Esophagus (tissue), 2 donors: ENCODE measurements at regions not wholly inside any gene's neighbourhood (a gene's known extent, or its start where the extent isn't known, plus 50 kb on each side); places are given as distances from the start of the nearest gene placed in this dataset.

Source experiments
- H3K27ac ChIP-seq, 2 donors: one replicate each; pipeline ENCODE4 v1.5.1; 2013; ENCODE audit warnings: low read depth in 2 of 2, mild to moderate bottlenecking in 2 of 2, inconsistent platforms in 1 of 2, low read length in 1 of 2, moderate library complexity in 1 of 2
- H3K27me3 ChIP-seq, 2 donors: one replicate each; pipeline ENCODE4 v1.6.1; 2013; ENCODE audit warnings: low read length in 2 of 2, control low read depth in 1 of 2, mild to moderate bottlenecking in 1 of 2; ENCODE audit not compliant: insufficient read depth in 2 of 2, control insufficient read depth in 1 of 2
- H3K36me3 ChIP-seq, 2 donors: one replicate each; pipeline ENCODE4 v1.6.1; 2013; ENCODE audit warnings: low read length in 1 of 2; ENCODE audit not compliant: control insufficient read depth in 2 of 2, insufficient read depth in 2 of 2
- H3K4me1 ChIP-seq, 2 donors: one replicate each; pipeline ENCODE4 v1.6.1; 2013; ENCODE audit warnings: low read length in 1 of 2; ENCODE audit not compliant: control insufficient read depth in 2 of 2, insufficient read depth in 2 of 2
- H3K4me3 ChIP-seq, 2 donors: one replicate each; pipeline ENCODE4 v1.5.1; 2013; ENCODE audit warnings: low read length in 2 of 2, mild to moderate bottlenecking in 2 of 2, low read depth in 1 of 2, moderate library complexity in 1 of 2
- H3K9me3 ChIP-seq, 2 donors: one replicate each; pipeline ENCODE4 v1.6.1; 2013; ENCODE audit warnings: mild to moderate bottlenecking in 2 of 2, low read depth in 1 of 2, low read length in 1 of 2, moderate library complexity in 1 of 2; ENCODE audit not compliant: control insufficient read depth in 2 of 2, insufficient read depth in 1 of 2
- WGBS, 2 donors: extraction: QIAGEN DNeasy Blood & Tissue Kit; methylation state at CpG; one replicate each; pipeline ENCODE4 v1.1.7; 2013; 5-methylcytosine and 5-hydroxymethylcytosine counted together
- donor health status: healthy with polysubstance abuse.
- donor health status: Bipolar disorder and iron deficiency.

GRCh38 chr14:101282418-101282817 is 278.9 kb upstream of the DIO3 start:
- Histone ChIP-seq H3K4me1 (no peaks in the 10 kb centered on the region), H3K36me3 (no peaks in the 10 kb centered on the region), H3K9me3 (no peaks in the 10 kb centered on the region), H3K27ac (no peak overlapping the region), H3K4me3 (no peak overlapping the region), H3K27me3 (no peaks in the 10 kb centered on the region)
- WGBS, 2 donors = 77 to 79% methylated on average over 3 of the region's 3 CpGs

GRCh38 chr14:101284711-101285110 is 276.6 kb upstream of the DIO3 start:
- Histone ChIP-seq H3K36me3 (no peaks in the 10 kb centered on the region), H3K9me3 (no peaks in the 10 kb centered on the region), H3K27ac (no peak overlapping the region), H3K27me3 (no peaks in the 10 kb centered on the region), H3K4me3 (no peak overlapping the region), H3K4me1 (no peaks in the 10 kb centered on the region)
- 90 to 93% methylated on average over 3 of the region's 3 CpGs for WGBS, 2 donors

GRCh38 chr14:101286271-101287018 is 274.9 kb upstream of the DIO3 start:
- Histone ChIP-seq H3K27ac (no peak overlapping the region), H3K9me3 (no peaks in the 10 kb centered on the region), H3K4me3 (no peak overlapping the region), H3K27me3 (no peaks in the 10 kb centered on the region), H3K36me3 (no peaks in the 10 kb centered on the region), H3K4me1 (no peaks in the 10 kb centered on the region)
- WGBS, 2 donors = 73 to 74% methylated on average over 19 of the region's 19 CpGs

GRCh38 chr14:101288436-101289229 is 272.7 kb upstream of the DIO3 start:
- Histone ChIP-seq H3K27me3 (no peaks in the 10 kb centered on the region), H3K36me3 (no peaks in the 10 kb centered on the region), H3K4me3 (no peak overlapping the region), H3K4me1 (no peaks in the 10 kb centered on the region), H3K27ac (no peak overlapping the region), H3K9me3 (no peaks in the 10 kb centered on the region)
- 60 to 73% methylated on average over 20 of the region's 20 CpGs for WGBS, 2 donors

- 60 to 64% methylated on average over 13 of the region's 13 CpGs for WGBS, 2 donors
- H3K27me3 ChIP-seq = no peaks in the 10 kb centered on the region
Observed at GRCh38 chr14:101289230-101289690, 272.0 kb upstream of the DIO3 start.

GRCh38 chr14:101289911-101290310 is 271.4 kb upstream of the DIO3 start:
- H3K27me3 ChIP-seq = no peaks in the 10 kb centered on the region
- no peaks in the 10 kb centered on the region for H3K4me1 ChIP-seq
- no peaks in the 10 kb centered on the region for H3K9me3 ChIP-seq
- no peak overlapping the region for H3K4me3 ChIP-seq
- WGBS, 2 donors = 82 to 84% methylated on average over 7 of the region's 7 CpGs
- no peaks in the 10 kb centered on the region for H3K36me3 ChIP-seq
- H3K27ac ChIP-seq = no peak overlapping the region

More at GRCh38 chr14:101289230-101289690, 272.0 kb upstream of the DIO3 start:
- Histone ChIP-seq H3K27ac (no peak overlapping the region), H3K36me3 (no peaks in the 10 kb centered on the region), H3K9me3 (no peaks in the 10 kb centered on the region), H3K4me1 (no peaks in the 10 kb centered on the region), H3K4me3 (no peak overlapping the region)

GRCh38 chr14:101290611-101291010 is 270.7 kb upstream of the DIO3 start:
- Histone ChIP-seq H3K4me3 (no peak overlapping the region), H3K4me1 (no peaks in the 10 kb centered on the region), H3K27ac (no peak overlapping the region), H3K9me3 (peaks cover 0 to 2% of the 10 kb centered on the region in 2 donors), H3K36me3 (no peaks in the 10 kb centered on the region), H3K27me3 (no peaks in the 10 kb centered on the region)
- 78 to 89% methylated on average over 6 of the region's 6 CpGs for WGBS, 2 donors

- 56% methylated on average over 3 of the region's 3 CpGs for WGBS, 2 donors
- H3K4me1 ChIP-seq = no peaks in the 10 kb centered on the region
- peaks cover 0 to 2% of the 10 kb centered on the region in 2 donors for H3K9me3 ChIP-seq
- H3K4me3 ChIP-seq = no peak overlapping the region
- no peaks in the 10 kb centered on the region for H3K36me3 ChIP-seq
- no peaks in the 10 kb centered on the region for H3K27me3 ChIP-seq
- H3K27ac ChIP-seq = no peak overlapping the region
Observed at GRCh38 chr14:101291390-101291789, 269.9 kb upstream of the DIO3 start.

- Histone ChIP-seq H3K4me3 (no peak overlapping the region), H3K4me1 (no peaks in the 10 kb centered on the region), H3K9me3 (peaks cover 0 to 2% of the 10 kb centered on the region in 2 donors), H3K36me3 (no peaks in the 10 kb centered on the region), H3K27me3 (no peaks in the 10 kb centered on the region), H3K27ac (no peak overlapping the region)
- WGBS, 2 donors = 72 to 77% methylated on average over 5 of the region's 5 CpGs
Observed at GRCh38 chr14:101292448-101292847, 268.8 kb upstream of the DIO3 start.
